ENCODE measurements at regions not wholly inside any gene's neighbourhood (a gene's known extent, or its start where the extent isn't known, plus 50 kb on each side); places are given as distances from the start of the nearest gene placed in this dataset.

Small RNA genes in the stretch of these regions (small RNA-seq; reads per million reads assigned to genes)
- 3.8 to 5.7 (median 4.0) reads per million in 3 experiments for gene MIR129-2
- gene MIR670 = 73.6 to 76.7 (median 74.4) reads per million in 3 experiments
